ENCODE measurements at regions not wholly inside any gene's neighbourhood (a gene's known extent, or its start where the extent isn't known, plus 50 kb on each side); places are given as distances from the start of the nearest gene placed in this dataset.

GRCh38 chr11:44400431-44400830, 90.5 kb upstream of the ALX4 start:
- TF ChIP-seq CTCF (IDR thresholded peaks at IDR 0.05) = no peak
- TF ChIP-seq EP300 (IDR thresholded peaks at IDR 0.05) = no peak
- no peak for TF ChIP-seq POLR2A (IDR thresholded peaks at IDR 0.05)

All from ovary (tissue), 3 donors.